GM12891 (cell line): ENCODE measurements at regions not wholly inside any gene's neighbourhood (a gene's known extent, or its start where the extent isn't known, plus 50 kb on each side); places are given as distances from the start of the nearest gene placed in this dataset.

Source experiments
- PAX5 ChIP-seq: IDR thresholded peaks from 2 replicates; pipeline ENCODE4 v1.6.1; 2011; ENCODE audit warnings: low read length, moderate library complexity, mild to moderate bottlenecking; ENCODE audit not compliant: insufficient read depth, severe bottlenecking
- POLR2A ChIP-seq: IDR thresholded peaks from 2 replicates; pipeline ENCODE4 v1.6.1; 2011; ENCODE audit warnings: low read depth, low read length, control low read depth
- POLR2AphosphoS5 ChIP-seq: IDR thresholded peaks from 2 replicates; pipeline ENCODE4 v1.6.1; 2011; ENCODE audit warnings: low read depth, low read length, control low read depth
- POU2F2 ChIP-seq: IDR thresholded peaks from 2 replicates; pipeline ENCODE4 v1.6.1; 2011; ENCODE audit warnings: low read depth, mild to moderate bottlenecking, control low read depth, low read length, moderate library complexity
- SPI1 ChIP-seq: IDR thresholded peaks from 2 replicates; pipeline ENCODE4 v1.6.1; 2011; ENCODE audit warnings: low read depth, low read length, control low read depth
- TAF1 ChIP-seq: IDR thresholded peaks from 2 replicates; pipeline ENCODE4 v1.6.1; 2011; ENCODE audit warnings: low read depth, low read length, control low read depth

DNA sequence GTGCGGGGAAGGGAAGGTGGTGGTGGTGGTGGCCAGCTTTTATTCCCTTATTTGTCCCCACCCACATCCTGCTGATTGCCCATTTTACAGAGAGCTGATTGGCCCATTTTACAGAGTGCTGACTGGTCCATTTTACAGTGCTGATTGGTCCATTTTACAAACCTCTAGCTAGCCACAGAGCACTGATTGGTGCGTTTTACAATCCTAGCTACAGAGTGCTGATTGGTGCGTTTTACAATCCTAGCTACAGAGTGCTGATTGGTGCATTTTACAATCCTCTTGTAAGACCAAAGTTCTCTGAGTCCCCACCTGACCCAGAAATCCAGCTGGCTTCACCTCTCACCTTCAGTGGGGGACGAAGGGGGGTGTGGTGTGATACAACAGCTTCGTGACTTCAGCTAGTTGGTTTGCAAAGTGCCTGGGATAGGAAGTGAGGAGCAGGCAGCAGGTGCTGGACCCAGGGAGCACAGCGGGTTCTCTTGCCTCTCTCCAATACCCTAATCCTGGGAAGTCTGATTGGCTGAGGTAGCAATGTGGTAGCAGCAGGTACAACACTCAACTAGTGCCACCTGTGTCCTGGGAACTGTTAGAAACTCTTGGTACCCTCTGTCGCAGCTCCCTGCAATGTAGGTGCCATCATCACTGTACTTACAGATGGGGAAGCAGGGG lies 92.1 kb downstream of the BARX1 start:
- TF ChIP-seq POLR2A (no peak), SPI1 (no peak), TAF1 (no peak), POLR2AphosphoS5 (no peak), PAX5 (no peak), POU2F2 (no peak)
